PC-9 (cell line): ENCODE measurements at regions not wholly inside any gene's neighbourhood (a gene's known extent, or its start where the extent isn't known, plus 50 kb on each side); places are given as distances from the start of the nearest gene placed in this dataset.
A peak's percentile ranks its signal among the peaks of the same experiment; 100 is the strongest.

ENCODE experiments used
- BruUV-seq: library from RNA; stranded (reverse); fragments of 400-500 nt; replicated peaks from 2 replicates; lab custom pipeline; 2021; lab: Mats Ljungman, UMichigan
- CTCF ChIA-PET: fragments of 300-600 bp; sonication (Branson Sonifier 250); formaldehyde crosslinking; loops from one replicate; lab custom pipeline; 2022; ENCODE audit warnings: antibody characterized with exemption; lab: Charles Lee
- POLR2A ChIA-PET: fragments of 300-600 bp; sonication (Branson Sonifier 250); formaldehyde crosslinking; loops from one replicate; lab custom pipeline; 2022; ENCODE audit warnings: antibody characterized with exemption; ENCODE audit not compliant: unreplicated experiment; lab: Charles Lee
- DNase-seq, 2 experiments: peaks; one replicate each; pipeline versions ENCODE4 v3.0.0 to v3.0.0-alpha.2; 2015 to 2022; ENCODE audit warnings: mixed read lengths in 1 of 2
- H2AFZ ChIP-seq: fragments of 200-600 bp; sonication (generic); 2 replicates; pipeline ENCODE4 v1.8.1; 2017; ENCODE audit warnings: antibody characterized with exemption
- H3F3A ChIP-seq: fragments of 200-600 bp; sonication (generic); 2 replicates; pipeline ENCODE4 v1.8.1; 2017; ENCODE audit warnings: antibody characterized with exemption, mild to moderate bottlenecking, low read depth; ENCODE audit not compliant: insufficient read depth
- H3K27ac ChIP-seq: fragments of 200-600 bp; sonication (generic); 2 replicates; pipeline ENCODE4 v1.6.1; 2016; ENCODE audit warnings: mixed run types
- H3K27me3 ChIP-seq: fragments of 200-600 bp; sonication (generic); 2 replicates; pipeline ENCODE4 v1.6.1; 2016; ENCODE audit warnings: low read depth, mixed run types; ENCODE audit not compliant: insufficient read depth
- H3K36me3 ChIP-seq: fragments of 200-600 bp; sonication (generic); 2 replicates; pipeline ENCODE4 v1.6.1; 2016; ENCODE audit warnings: low read depth, mixed run types
- H3K4me1 ChIP-seq: fragments of 200-600 bp; sonication (generic); replicated peaks from 2 replicates; pipeline ENCODE4 v1.6.1; 2016; ENCODE audit warnings: mixed run types; ENCODE audit not compliant: insufficient read depth
- H3K4me2 ChIP-seq: fragments of 200-600 bp; sonication (generic); 2 replicates; pipeline ENCODE4 v1.6.1; 2017; ENCODE audit warnings: mixed run types
- H3K4me3 ChIP-seq: fragments of 200-600 bp; sonication (generic); 2 replicates; pipeline ENCODE4 v1.6.1; 2016; ENCODE audit warnings: mixed run types
- H3K79me2 ChIP-seq: fragments of 200-600 bp; sonication (generic); 2 replicates; pipeline ENCODE4 v1.6.1; 2017; ENCODE audit warnings: low read depth, mixed run types
- H3K9me2 ChIP-seq: fragments of 200-600 bp; sonication (generic); 2 replicates; pipeline ENCODE4 v1.8.1; 2017; ENCODE audit warnings: mild to moderate bottlenecking; ENCODE audit not compliant: insufficient read depth
- H3K9me3 ChIP-seq: fragments of 200-600 bp; sonication (generic); 2 replicates; pipeline ENCODE4 v1.8.1; 2016; ENCODE audit warnings: low read depth; ENCODE audit not compliant: insufficient read depth
- H4K20me1 ChIP-seq: fragments of 200-600 bp; sonication (generic); 2 replicates; pipeline ENCODE4 v1.8.1; 2017; ENCODE audit not compliant: insufficient read depth
- CTCF ChIP-seq: fragments of 200-600 bp; sonication (generic); conservative IDR thresholded peaks from 2 replicates; pipeline ENCODE4 v1.6.1; 2017; ENCODE audit warnings: mixed run types, antibody characterized with exemption, mild to moderate bottlenecking, moderate library complexity
- EZH2 ChIP-seq: fragments of 200-600 bp; sonication (generic); IDR thresholded peaks from 2 replicates; pipeline ENCODE4 v1.8.0; 2017; ENCODE audit warnings: antibody characterized with exemption, low read depth
- intact Hi-C: fragments of 100-400 bp; cut with micrococcal nuclease; formaldehyde crosslinking; loops from one replicate; pipeline ENCODE4 v1.10.0; 2022; ENCODE audit not compliant: unreplicated experiment

GRCh38 chr15:100711516-100712021 is 109.2 kb downstream of the ASB7 start:
- Histone ChIP-seq H4K20me1 (no peaks in the 10 kb centered on the region), H3F3A (peaks cover 50% of the 10 kb centered on the region), H3K27ac (peak overlapping the region; percentile 98), H3K27me3 (no peaks in the 10 kb centered on the region), H3K79me2 (no peaks in the 10 kb centered on the region), H3K9me3 (peaks cover 13% of the 10 kb centered on the region; the same call in 1 of the 2 replicates), H3K4me3 (no peak overlapping the region), H3K9me2 (no peaks in the 10 kb centered on the region), H3K4me1 (peaks cover 65% of the 10 kb centered on the region), H2AFZ (no peak overlapping the region), H3K4me2 (peak overlapping the region; percentile 72), H3K36me3 (no peaks in the 10 kb centered on the region)
- no peak for TF ChIP-seq CTCF
- no peak for TF ChIP-seq EZH2
- POLR2A ChIA-PET, result interaction anchor here (0.6 to 1.1 kb wide), 5 partner anchors 9 to 173 kb away, joined by 3 to 11 read pairs (median 4); no protein-coding TSS in a partner anchor
- CTCF ChIA-PET, result interaction anchor here (1.4 to 1.6 kb wide), 2 partner anchors 10 to 40 kb away, joined by 4 read pairs; no protein-coding TSS in a partner anchor
- no peak for DNase-seq
- no TSS peak for BruUV-seq
- intact Hi-C loops, result loop anchor here (2.0 kb wide), 4 partner anchors 39 to 139 kb away; no protein-coding TSS in a partner anchor

DNA sequence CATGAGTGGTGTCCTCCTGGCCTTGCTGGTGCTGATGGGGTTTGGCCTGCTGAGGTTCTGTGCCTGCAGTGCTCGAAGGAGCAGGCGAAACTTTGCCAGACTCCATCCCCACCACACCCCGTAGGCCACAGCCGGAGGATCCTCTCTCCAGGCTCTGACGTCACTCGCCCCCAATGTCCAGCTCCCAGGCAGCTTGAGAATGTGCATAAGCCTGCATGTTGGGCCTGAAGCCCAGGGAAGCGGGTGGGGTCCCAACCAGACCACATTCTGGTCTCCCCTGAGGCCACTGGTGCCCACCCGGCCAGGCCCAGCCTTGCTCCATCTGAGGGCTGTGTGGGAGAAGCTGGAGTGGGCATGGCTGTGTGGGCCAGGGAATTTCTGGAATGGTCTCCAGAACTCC is 109.8 kb downstream of the ASB7 start:
- ChIA-PET POLR2A (interaction anchor here (0.6 to 1.1 kb wide), 7 partner anchors 9 to 172 kb away, joined by 3 to 11 read pairs (median 4); no protein-coding TSS in a partner anchor), CTCF (interaction anchor here (1.4 to 1.6 kb wide), 2 partner anchors 9 to 40 kb away, joined by 4 read pairs; no protein-coding TSS in a partner anchor)
- Histone ChIP-seq H4K20me1 (no peaks in the 10 kb centered on the region), H3K4me1 (peaks cover 61% of the 10 kb centered on the region), H3K4me3 (no peak overlapping the region), H3K4me2 (peak overlapping the region; percentile 72), H3K9me3 (peaks cover 13% of the 10 kb centered on the region; the same call in 1 of the 2 replicates), H3K36me3 (no peaks in the 10 kb centered on the region), H3K9me2 (no peaks in the 10 kb centered on the region), H3K79me2 (no peaks in the 10 kb centered on the region), H3K27ac (peak overlapping the region; percentile 98), H2AFZ (no peak overlapping the region), H3F3A (peaks cover 45% of the 10 kb centered on the region), H3K27me3 (no peaks in the 10 kb centered on the region)
- TF ChIP-seq CTCF, result no peak
- TF ChIP-seq EZH2, result no peak
- intact Hi-C loops, result loop anchor here (2.0 kb wide), 4 partner anchors 39 to 139 kb away; no protein-coding TSS in a partner anchor
- DNase-seq, result peak in 1 of 2 experiments; percentile 64
- BruUV-seq, result no TSS peak

DNA sequence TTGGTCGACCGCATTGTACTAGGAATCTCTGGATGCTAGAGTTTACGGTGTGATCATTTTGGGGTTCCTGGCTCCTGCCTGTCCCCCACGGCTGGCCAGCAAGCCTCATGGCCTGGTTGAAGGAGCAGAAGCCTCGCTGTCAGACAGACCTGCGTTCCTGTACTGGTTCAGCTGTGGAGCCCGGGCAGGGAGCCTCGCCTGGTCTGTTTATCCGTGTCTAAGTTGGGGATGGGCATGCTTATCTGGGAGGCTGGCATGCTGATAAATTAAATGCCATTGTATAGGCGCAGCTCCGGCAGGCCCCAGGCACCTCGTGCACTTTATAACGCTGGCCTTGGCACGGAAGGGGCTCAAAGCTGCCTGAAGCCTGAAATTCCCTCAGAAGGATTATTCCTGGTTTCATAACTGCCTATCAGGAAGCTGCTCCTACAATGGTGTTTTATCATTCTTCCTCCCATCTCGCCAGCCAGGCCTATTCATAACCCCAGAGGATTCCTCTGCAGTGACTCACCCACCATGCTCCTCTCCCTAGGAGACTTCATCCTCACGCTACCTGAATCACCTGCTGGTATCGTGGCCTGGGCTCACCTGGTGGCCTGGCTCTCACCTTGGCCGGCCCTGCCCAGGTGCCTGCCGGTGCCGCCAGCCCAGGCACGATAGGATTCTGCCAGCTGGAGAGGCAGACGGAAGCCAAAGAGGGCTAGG is 110.9 kb downstream of the ASB7 start:
- H3K4me3 ChIP-seq, result peak overlapping the region; percentile 32; the same call in 1 of the 2 replicates

More for the DNA sequence above, 110.9 kb downstream of the ASB7 start:
- Histone ChIP-seq H3K4me1 (peaks cover 66% of the 10 kb centered on the region), H3K36me3 (no peaks in the 10 kb centered on the region), H3K27me3 (no peaks in the 10 kb centered on the region), H3K9me2 (no peaks in the 10 kb centered on the region), H3K4me2 (peak overlapping the region; percentile 72), H3F3A (peaks cover 37% of the 10 kb centered on the region), H2AFZ (no peak overlapping the region), H3K27ac (peak overlapping the region; percentile 98), H3K79me2 (no peaks in the 10 kb centered on the region), H3K9me3 (peaks cover 9% of the 10 kb centered on the region; the same call in 1 of the 2 replicates), H4K20me1 (no peaks in the 10 kb centered on the region)
- POLR2A ChIA-PET, result interaction anchor here (0.5 to 1.7 kb wide), 8 partner anchors 8 to 167 kb away, joined by 3 to 13 read pairs (median 4); partner anchors contain the start of gene ALDH1A3
- no TSS peak for BruUV-seq
- TF ChIP-seq CTCF (no peak), EZH2 (no peak)
- intact Hi-C loops, result loop anchor here (1.0 to 2.0 kb wide), 7 partner anchors 8 to 164 kb away; no protein-coding TSS in a partner anchor
- CTCF ChIA-PET, result interaction anchor here (0.9 to 1.6 kb wide), 2 partner anchors 8 to 41 kb away, joined by 3 to 4 read pairs; no protein-coding TSS in a partner anchor
- DNase-seq, result peak; percentile 95 to 99
